ENCODE measurements at regions not wholly inside any gene's neighbourhood (a gene's known extent, or its start where the extent isn't known, plus 50 kb on each side); places are given as distances from the start of the nearest gene placed in this dataset.

GRCh38 chr18:76750269-76750668 is 72.1 kb upstream of the ZNF236 start:
- Histone ChIP-seq H2AFZ (ENCODE audit: low read depth, low read length) (no peak overlapping the region), H3K27me3 (ENCODE audit: insufficient read depth, low read length) (no peaks in the 10 kb centered on the region), H3K36me3 (ENCODE audit: insufficient read depth, low read length) (no peaks in the 10 kb centered on the region), H3K4me1 (ENCODE audit: insufficient read depth, low read length) (no peaks in the 10 kb centered on the region), H3K4me3 (ENCODE audit: low read length) (no peak overlapping the region), H3K9me3 (ENCODE audit: low read length) (no peaks in the 10 kb centered on the region)

DNA sequence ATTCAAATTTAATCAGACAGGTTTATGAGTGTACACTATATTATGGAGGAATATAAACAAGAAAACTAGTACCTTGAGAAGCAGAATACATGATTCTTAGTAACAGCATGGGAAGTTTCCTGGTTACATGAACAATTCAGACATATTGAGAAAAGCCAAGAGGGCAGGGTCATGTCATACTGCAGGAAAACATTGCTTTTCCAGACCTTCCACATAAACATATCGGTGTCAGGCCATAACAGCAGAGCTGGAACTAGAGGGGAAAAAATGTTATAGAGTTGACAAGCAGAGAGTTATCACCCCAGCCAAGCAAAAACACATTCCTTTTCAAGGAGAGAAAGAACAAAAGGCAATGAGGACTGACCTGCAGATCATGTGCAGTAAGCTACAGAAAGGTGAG is 74.7 kb upstream of the ZNF236 start:
- H3K9me3 ChIP-seq (ENCODE audit: low read length), result no peaks in the 10 kb centered on the region
- H3K4me1 ChIP-seq (ENCODE audit: insufficient read depth, low read length), result no peaks in the 10 kb centered on the region
- no peaks in the 10 kb centered on the region for H3K36me3 ChIP-seq (ENCODE audit: insufficient read depth, low read length)
- H3K27me3 ChIP-seq (ENCODE audit: insufficient read depth, low read length), result no peaks in the 10 kb centered on the region
- no peak overlapping the region for H3K4me3 ChIP-seq (ENCODE audit: low read length)
- H2AFZ ChIP-seq (ENCODE audit: low read depth, low read length), result no peak overlapping the region

DNA sequence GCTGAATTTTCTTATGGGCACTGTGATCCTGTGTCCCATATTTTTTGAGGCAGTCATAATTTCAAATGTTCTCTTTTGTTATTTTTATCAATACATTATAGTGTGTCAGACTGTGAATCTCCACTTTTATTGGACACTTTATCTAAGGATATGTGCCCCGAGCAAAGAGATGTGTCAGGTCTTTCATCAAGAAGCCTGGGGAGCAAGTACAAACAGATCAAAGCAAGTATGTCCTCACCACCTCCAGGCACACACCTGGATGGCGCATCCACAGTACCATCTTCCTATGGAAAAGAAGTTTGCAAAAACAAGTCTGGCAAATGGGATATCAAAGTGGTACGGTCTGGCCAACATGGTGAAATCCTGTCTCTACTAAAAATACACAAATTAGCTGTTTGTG is 81.0 kb upstream of the ZNF236 start:
- no peak overlapping the region for H3K4me3 ChIP-seq (ENCODE audit: low read length)
- no peaks in the 10 kb centered on the region for H3K27me3 ChIP-seq (ENCODE audit: insufficient read depth, low read length)
- no peaks in the 10 kb centered on the region for H3K36me3 ChIP-seq (ENCODE audit: insufficient read depth, low read length)
- no peaks in the 10 kb centered on the region for H3K9me3 ChIP-seq (ENCODE audit: low read length)
- no peak overlapping the region for H2AFZ ChIP-seq (ENCODE audit: low read depth, low read length)
- no peaks in the 10 kb centered on the region for H3K4me1 ChIP-seq (ENCODE audit: insufficient read depth, low read length)

GRCh38 chr18:76736309-76736708 is 86.0 kb upstream of the ZNF236 start:
- H3K27me3 ChIP-seq (ENCODE audit: insufficient read depth, low read length), result no peaks in the 10 kb centered on the region
- H3K4me1 ChIP-seq (ENCODE audit: insufficient read depth, low read length), result no peaks in the 10 kb centered on the region
- no peaks in the 10 kb centered on the region for H3K36me3 ChIP-seq (ENCODE audit: insufficient read depth, low read length)
- no peaks in the 10 kb centered on the region for H3K9me3 ChIP-seq (ENCODE audit: low read length)
- no peak overlapping the region for H2AFZ ChIP-seq (ENCODE audit: low read depth, low read length)
- H3K4me3 ChIP-seq (ENCODE audit: low read length), result no peak overlapping the region

GRCh38 chr18:76730901-76731300 is 91.5 kb upstream of the ZNF236 start:
- Histone ChIP-seq H2AFZ (ENCODE audit: low read depth, low read length) (no peak overlapping the region), H3K4me3 (ENCODE audit: low read length) (no peak overlapping the region), H3K4me1 (ENCODE audit: insufficient read depth, low read length) (no peaks in the 10 kb centered on the region), H3K9me3 (ENCODE audit: low read length) (no peaks in the 10 kb centered on the region), H3K36me3 (ENCODE audit: insufficient read depth, low read length) (no peaks in the 10 kb centered on the region), H3K27me3 (ENCODE audit: insufficient read depth, low read length) (no peaks in the 10 kb centered on the region)

- no peaks in the 10 kb centered on the region for H3K27me3 ChIP-seq (ENCODE audit: insufficient read depth, low read length)
- H3K4me1 ChIP-seq (ENCODE audit: insufficient read depth, low read length), result no peaks in the 10 kb centered on the region
- H2AFZ ChIP-seq (ENCODE audit: low read depth, low read length), result no peak overlapping the region
- no peaks in the 10 kb centered on the region for H3K9me3 ChIP-seq (ENCODE audit: low read length)
- no peak overlapping the region for H3K4me3 ChIP-seq (ENCODE audit: low read length)
- H3K36me3 ChIP-seq (ENCODE audit: insufficient read depth, low read length), result no peaks in the 10 kb centered on the region
Observed at GRCh38 chr18:76727589-76727988, 94.8 kb upstream of the ZNF236 start.

- Histone ChIP-seq H2AFZ (ENCODE audit: low read depth, low read length) (no peak overlapping the region), H3K9me3 (ENCODE audit: low read length) (no peaks in the 10 kb centered on the region), H3K4me1 (ENCODE audit: insufficient read depth, low read length) (no peaks in the 10 kb centered on the region), H3K4me3 (ENCODE audit: low read length) (no peak overlapping the region), H3K27me3 (ENCODE audit: insufficient read depth, low read length) (no peaks in the 10 kb centered on the region), H3K36me3 (ENCODE audit: insufficient read depth, low read length) (no peaks in the 10 kb centered on the region)
Observed at GRCh38 chr18:76725445-76725844, 96.9 kb upstream of the ZNF236 start.

- no peaks in the 10 kb centered on the region for H3K27me3 ChIP-seq (ENCODE audit: insufficient read depth, low read length)
- H3K4me1 ChIP-seq (ENCODE audit: insufficient read depth, low read length), result no peaks in the 10 kb centered on the region
- H3K36me3 ChIP-seq (ENCODE audit: insufficient read depth, low read length), result no peaks in the 10 kb centered on the region
- no peak overlapping the region for H3K4me3 ChIP-seq (ENCODE audit: low read length)
- no peak overlapping the region for H2AFZ ChIP-seq (ENCODE audit: low read depth, low read length)
- no peaks in the 10 kb centered on the region for H3K9me3 ChIP-seq (ENCODE audit: low read length)
Observed at GRCh38 chr18:76722224-76723061, 99.9 kb upstream of the ZNF236 start.

DNA sequence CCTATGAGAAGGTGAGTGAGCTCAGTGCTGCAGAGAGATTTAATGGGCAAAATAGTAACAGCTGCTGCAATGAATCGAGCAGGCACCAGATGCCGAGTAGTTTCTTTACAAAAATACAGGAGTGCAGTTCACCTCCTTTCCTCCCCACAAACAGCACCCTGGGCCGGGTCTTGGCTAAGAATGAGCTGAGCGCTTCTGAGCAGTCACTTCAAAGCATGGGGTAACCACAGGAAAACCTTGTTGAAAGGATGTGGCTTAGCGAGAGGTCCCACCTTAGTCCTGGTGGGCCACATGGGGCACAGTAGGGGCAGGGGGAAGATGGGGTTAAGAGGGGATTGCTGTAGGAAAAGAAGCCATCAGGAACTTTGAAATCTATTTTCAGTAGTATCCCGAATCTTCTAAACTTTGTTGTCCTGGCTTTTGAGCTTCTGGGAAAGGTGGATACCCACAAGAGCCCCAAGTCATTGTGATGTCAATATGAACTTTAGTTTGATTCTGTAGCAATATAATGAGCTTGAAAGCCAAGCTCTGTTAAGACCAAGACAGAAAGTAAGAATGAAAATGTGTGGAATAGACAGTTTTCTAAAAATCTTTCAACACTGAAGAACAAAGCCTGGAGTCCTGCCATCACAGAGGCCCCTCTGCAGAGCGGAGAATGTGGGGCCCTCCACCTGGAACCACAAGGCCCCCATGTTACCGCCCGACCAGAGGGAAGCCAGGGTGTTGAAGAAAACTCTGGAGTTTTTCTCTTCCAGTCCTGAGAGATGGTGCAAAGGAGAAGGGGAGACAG is 101.0 kb upstream of the ZNF236 start:
- Histone ChIP-seq H3K27me3 (ENCODE audit: insufficient read depth, low read length) (no peaks in the 10 kb centered on the region), H3K36me3 (ENCODE audit: insufficient read depth, low read length) (no peaks in the 10 kb centered on the region), H2AFZ (ENCODE audit: low read depth, low read length) (no peak overlapping the region), H3K4me1 (ENCODE audit: insufficient read depth, low read length) (no peaks in the 10 kb centered on the region), H3K4me3 (ENCODE audit: low read length) (no peak overlapping the region), H3K9me3 (ENCODE audit: low read length) (no peaks in the 10 kb centered on the region)

DNA sequence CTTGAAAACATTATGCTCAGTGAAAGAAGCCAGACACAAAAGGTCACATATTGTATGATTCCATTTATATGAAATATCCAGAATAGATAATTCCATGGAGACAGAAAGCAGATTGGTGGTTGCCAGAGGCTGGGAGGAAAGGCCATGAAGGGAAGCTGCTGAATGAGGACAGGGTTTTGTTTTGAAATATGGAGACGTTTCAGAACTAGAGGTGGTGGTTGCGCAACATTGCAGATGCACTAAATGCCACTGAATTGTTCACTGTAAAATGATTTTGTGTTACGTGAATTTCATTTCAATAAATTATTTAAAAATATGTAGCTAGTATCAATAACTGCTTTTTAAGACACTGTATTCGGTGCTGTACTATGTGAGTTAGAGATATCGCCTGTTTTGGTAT is 101.7 kb upstream of the ZNF236 start:
- no peaks in the 10 kb centered on the region for H3K9me3 ChIP-seq (ENCODE audit: low read length)
- H3K27me3 ChIP-seq (ENCODE audit: insufficient read depth, low read length), result no peaks in the 10 kb centered on the region
- H2AFZ ChIP-seq (ENCODE audit: low read depth, low read length), result no peak overlapping the region
- H3K4me3 ChIP-seq (ENCODE audit: low read length), result no peak overlapping the region
- no peaks in the 10 kb centered on the region for H3K36me3 ChIP-seq (ENCODE audit: insufficient read depth, low read length)
- H3K4me1 ChIP-seq (ENCODE audit: insufficient read depth, low read length), result no peaks in the 10 kb centered on the region

DNA sequence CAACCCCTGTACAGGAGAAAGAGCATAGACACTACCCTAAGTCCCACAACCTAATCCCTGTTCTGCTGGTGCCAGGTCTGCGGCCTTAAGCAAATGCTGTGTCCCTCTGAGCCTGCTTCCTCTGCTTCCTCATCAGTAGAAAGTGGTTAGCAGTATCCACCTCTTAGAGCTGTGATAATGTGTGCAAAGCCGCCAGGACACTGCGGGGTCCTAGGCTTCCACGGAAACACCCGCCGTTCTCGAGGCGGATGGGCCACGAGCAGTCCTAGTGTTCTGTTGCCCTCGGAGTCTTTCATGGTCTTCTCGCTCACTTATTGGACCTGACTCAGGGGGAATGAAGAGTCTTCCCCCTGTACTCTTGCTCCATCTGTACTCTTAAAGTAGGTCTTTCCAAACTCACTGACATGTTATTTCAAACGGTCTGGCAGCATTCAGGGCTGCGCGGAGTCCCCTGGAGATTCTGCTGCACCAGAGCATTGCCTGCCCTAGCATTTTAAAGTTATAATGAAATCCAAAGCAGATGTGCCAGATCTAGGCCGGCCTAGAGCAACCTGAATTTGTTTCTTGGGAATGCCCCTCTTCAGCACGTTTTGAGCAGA is 107.2 kb upstream of the ZNF236 start:
- H3K4me1 ChIP-seq (ENCODE audit: insufficient read depth, low read length), result no peaks in the 10 kb centered on the region
- no peaks in the 10 kb centered on the region for H3K27me3 ChIP-seq (ENCODE audit: insufficient read depth, low read length)

GRCh38 chr18:76713432-76713831 is 108.9 kb upstream of the ZNF236 start:
- Histone ChIP-seq H3K4me3 (ENCODE audit: low read length) (no peak overlapping the region), H3K4me1 (ENCODE audit: insufficient read depth, low read length) (no peaks in the 10 kb centered on the region), H3K27me3 (ENCODE audit: insufficient read depth, low read length) (no peaks in the 10 kb centered on the region)

More for the DNA sequence above, 107.2 kb upstream of the ZNF236 start:
- no peaks in the 10 kb centered on the region for H3K9me3 ChIP-seq (ENCODE audit: low read length)
- H3K36me3 ChIP-seq (ENCODE audit: insufficient read depth, low read length), result no peaks in the 10 kb centered on the region
- no peak overlapping the region for H3K4me3 ChIP-seq (ENCODE audit: low read length)
- no peak overlapping the region for H2AFZ ChIP-seq (ENCODE audit: low read depth, low read length)

GRCh38 chr18:76712511-76713140 is 109.7 kb upstream of the ZNF236 start:
- H3K4me1 ChIP-seq (ENCODE audit: insufficient read depth, low read length), result no peaks in the 10 kb centered on the region
- no peaks in the 10 kb centered on the region for H3K36me3 ChIP-seq (ENCODE audit: insufficient read depth, low read length)
- no peak overlapping the region for H2AFZ ChIP-seq (ENCODE audit: low read depth, low read length)
- no peak overlapping the region for H3K4me3 ChIP-seq (ENCODE audit: low read length)
- H3K9me3 ChIP-seq (ENCODE audit: low read length), result no peaks in the 10 kb centered on the region
- H3K27me3 ChIP-seq (ENCODE audit: insufficient read depth, low read length), result no peaks in the 10 kb centered on the region

More at GRCh38 chr18:76713432-76713831, 108.9 kb upstream of the ZNF236 start:
- no peaks in the 10 kb centered on the region for H3K9me3 ChIP-seq (ENCODE audit: low read length)
- no peak overlapping the region for H2AFZ ChIP-seq (ENCODE audit: low read depth, low read length)
- H3K36me3 ChIP-seq (ENCODE audit: insufficient read depth, low read length), result no peaks in the 10 kb centered on the region

All from neuron (in vitro differentiated cells).